HFF-Myc (cell line): ENCODE measurements at regions not wholly inside any gene's neighbourhood (a gene's known extent, or its start where the extent isn't known, plus 50 kb on each side); places are given as distances from the start of the nearest gene placed in this dataset.

Experiments used
- DNase-seq: peaks from one replicate; pipeline ENCODE4 v3.0.0-alpha.2; 2011; ENCODE audit warnings: low read depth; ENCODE audit errors: extremely low read depth
- H3K4me3 ChIP-seq: replicated peaks from 2 replicates; pipeline ENCODE4 v1.5.1; 2011; ENCODE audit warnings: low read depth, mild to moderate bottlenecking, control low read depth, low read length
- CTCF ChIP-seq: IDR thresholded peaks from 2 replicates; pipeline ENCODE4 v1.5.1; 2012; ENCODE audit warnings: mild to moderate bottlenecking, low read depth, low read length, control low read depth; ENCODE audit errors: missing control alignments

- no peak for DNase-seq
- no peak overlapping the region for H3K4me3 ChIP-seq
- TF ChIP-seq CTCF, result no peak
Measured at GRCh38 chr7:54877683-54878082, 118.7 kb upstream of the SEC61G start.

- no peak for TF ChIP-seq CTCF
- no peak overlapping the region for H3K4me3 ChIP-seq
- no peak for DNase-seq
Measured at GRCh38 chr7:54878339-54878738, 119.3 kb upstream of the SEC61G start.

- H3K4me3 ChIP-seq, result no peak overlapping the region
- TF ChIP-seq CTCF, result no peak
- DNase-seq, result no peak
Measured at GRCh38 chr7:54879776-54880175, 120.8 kb upstream of the SEC61G start.

GRCh38 chr7:54880326-54880989, 121.4 kb upstream of the SEC61G start:
- no peak overlapping the region for H3K4me3 ChIP-seq
- TF ChIP-seq CTCF, result no peak
- DNase-seq, result no peak

GRCh38 chr7:54881816-54882520, 123.0 kb upstream of the SEC61G start:
- no peak for DNase-seq
- no peak for TF ChIP-seq CTCF
- no peak overlapping the region for H3K4me3 ChIP-seq

GRCh38 chr7:54882694-54883093, 123.7 kb upstream of the SEC61G start:
- no peak overlapping the region for H3K4me3 ChIP-seq
- TF ChIP-seq CTCF, result no peak
- no peak for DNase-seq
